HG02588 (cell line): ENCODE measurements at regions not wholly inside any gene's neighbourhood (a gene's known extent, or its start where the extent isn't known, plus 50 kb on each side); places are given as distances from the start of the nearest gene placed in this dataset.

Experiments used
- ATAC-seq: cut with Tn5 transposase; IDR thresholded peaks from one replicate; pipeline ENCODE4 v1.9.1; 2021; ENCODE audit warnings: mild to moderate bottlenecking, moderate library complexity; ENCODE audit not compliant: unreplicated experiment

DNA sequence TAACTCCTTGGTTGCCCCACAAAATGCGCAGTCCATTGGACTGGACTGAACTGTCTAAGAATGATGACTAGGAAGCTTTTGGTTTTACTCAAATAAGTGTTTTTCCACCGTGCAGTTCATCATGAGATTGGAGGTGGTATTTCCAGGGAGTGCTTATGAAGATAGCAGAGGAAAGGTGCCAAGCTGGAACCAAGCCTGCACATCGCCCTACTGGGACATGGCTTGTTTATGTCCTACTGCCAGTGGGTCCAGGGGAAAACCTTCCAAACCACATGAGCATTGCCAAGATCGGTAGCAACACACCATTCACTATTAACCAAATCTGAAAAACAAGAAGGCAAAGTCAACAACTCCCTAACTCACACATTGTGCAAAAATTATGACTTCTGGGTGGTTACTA, 54.7 kb upstream of the DSCAM start:
- no peak for ATAC-seq

DNA sequence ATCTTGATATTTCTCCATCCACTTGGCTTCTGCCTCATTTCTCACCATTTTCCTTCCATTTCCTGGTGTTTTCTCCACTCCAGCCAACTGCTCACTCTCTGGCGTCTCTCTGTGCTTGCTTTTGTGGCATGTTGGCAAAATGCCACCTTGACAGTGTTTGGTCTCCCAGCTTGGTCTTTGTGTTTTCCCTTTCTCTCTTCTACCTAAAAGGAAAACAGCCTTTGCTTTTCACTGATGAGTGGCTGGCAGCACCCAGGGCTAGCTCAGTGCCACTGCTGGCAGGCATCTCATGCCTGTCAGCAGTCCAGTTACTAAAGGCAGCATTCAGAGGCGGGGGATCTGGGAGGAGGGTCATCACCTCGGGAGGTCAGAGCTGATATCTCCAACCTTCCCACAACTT, 55.3 kb upstream of the DSCAM start:
- ATAC-seq = no peak

DNA sequence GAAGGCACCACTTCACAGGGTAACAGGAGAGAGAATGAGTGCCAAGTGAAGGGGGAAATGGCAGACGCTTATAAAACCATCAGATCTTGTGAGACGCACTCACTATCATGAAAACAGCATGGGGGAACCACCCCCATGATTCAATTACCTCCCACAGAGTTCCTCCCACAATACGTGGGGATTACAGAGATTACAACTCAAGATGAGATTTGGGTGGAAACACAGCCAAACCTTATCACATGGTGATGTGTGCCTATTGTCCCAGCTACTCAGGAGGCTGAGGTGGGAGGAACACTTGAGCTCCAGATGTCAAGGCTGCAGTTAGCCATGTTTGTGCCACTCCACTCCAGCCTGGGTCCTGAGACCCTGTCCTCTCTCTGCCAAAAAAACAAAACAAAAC, 56.0 kb upstream of the DSCAM start:
- no peak for ATAC-seq

DNA sequence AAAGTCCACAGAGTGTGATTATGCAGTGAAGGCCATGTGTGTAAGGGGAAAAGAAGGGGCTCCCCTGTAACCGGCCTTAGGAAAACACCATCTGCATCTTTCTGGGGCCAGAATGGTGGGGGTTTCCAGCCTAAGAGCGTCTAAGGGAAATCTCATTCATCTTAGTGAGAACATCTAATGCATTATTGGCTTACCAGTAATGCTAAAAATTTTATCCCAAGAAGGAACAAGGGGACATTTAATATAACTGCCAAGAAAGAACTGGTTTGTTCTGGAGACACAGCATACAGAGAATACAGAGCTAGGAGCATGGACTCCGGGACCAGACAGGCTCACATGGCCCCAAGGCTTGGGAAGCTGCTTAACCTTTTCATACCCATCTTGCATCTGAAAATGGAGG, 58.3 kb upstream of the DSCAM start:
- no peak for ATAC-seq

DNA sequence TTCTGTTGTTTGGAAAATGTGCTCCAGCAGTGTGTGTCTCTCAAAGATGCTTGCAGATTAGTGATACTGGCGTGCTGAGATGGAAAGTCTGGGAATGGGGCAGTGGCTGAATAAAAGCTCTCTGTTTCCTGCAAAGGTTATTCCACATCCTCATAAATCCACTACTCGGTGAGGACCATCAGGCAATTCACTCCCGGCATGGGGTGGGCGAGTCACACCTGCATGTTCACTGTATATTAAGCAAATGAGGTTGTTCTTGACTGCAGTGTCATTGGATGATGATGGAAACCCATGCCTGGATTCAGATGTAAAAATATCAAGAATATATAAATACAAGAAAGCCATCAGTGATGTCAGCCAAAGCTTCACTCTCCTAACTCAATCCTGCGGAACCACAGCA, 65.4 kb upstream of the DSCAM start:
- no peak for ATAC-seq

DNA sequence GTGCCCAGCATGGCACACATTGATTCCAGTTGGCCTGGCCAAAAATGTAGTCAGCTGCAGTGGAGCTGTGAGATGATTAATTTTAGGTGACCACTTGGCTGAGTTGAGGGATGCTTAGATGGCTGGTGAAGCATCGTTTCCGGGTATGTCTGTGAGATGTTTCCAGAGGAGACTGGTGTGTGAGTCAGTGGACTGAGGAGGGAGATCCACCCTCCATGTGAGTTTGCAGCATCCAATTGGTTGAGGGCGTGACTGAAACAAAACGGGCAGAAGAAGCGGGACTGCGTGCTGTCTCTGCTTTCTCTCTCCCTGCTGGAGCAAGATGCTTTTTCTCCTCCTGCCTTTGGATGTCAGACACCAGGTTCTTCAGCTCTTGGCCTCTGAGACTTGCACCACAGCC, 68.2 kb upstream of the DSCAM start:
- no peak for ATAC-seq

DNA sequence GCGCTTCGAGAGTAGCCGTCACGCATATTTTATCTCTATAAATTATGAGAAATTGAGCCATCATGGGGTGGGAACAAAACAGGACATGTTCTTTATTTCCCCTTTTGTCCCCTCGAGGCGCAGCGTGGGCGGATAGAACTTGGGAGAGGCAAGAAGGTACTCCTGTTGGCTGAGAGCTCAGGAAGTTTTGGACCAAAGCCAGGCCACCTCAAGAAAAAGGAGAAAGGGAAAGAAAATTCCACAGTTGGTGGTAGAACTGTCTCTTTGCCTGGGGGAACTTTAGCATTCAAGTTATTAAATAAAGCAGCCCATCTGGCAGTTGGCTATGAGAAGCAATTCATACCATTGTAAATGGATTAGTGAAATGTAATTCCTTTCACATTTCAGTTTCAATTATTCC, 76.4 kb upstream of the DSCAM start:
- no peak for ATAC-seq

DNA sequence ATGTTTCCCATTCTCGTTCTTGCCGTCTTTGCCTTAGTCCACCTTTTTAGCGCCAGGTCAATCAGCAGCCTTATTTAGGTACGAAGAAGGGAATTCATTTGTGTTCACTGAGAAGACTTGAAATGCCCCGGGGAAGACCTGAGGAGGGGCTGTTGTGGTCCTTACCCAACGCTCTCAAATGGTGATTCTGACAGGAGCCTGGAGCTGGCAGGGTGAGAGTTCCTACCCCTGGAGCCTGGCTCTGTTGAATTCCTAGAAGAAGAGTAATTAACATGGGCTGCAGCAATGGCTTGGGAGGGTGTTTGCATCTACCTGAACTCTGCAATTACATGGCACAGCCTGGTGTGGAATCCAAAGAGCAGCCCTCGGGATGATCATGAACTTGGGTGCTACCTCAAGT, 76.9 kb upstream of the DSCAM start:
- ATAC-seq = no peak

DNA sequence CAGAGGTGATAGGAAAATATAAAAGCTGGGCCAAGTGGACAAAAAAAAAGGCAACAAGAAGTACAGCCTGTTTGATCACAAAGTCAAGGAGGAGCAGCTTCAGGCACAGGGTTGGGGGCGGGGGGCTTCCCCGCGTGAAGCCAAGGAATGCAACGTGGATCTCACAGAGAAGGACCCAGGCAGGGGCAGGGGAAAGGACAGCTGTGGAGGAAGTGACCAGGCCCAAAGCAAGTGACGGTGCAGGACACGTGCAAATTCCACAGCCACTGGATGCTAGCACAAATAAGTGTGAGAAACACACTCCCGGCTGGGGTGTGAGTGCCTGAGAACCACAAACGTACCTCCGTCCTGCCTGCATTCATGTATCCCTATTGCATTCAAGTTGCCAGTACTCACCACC, 77.7 kb upstream of the DSCAM start:
- no peak for ATAC-seq

DNA sequence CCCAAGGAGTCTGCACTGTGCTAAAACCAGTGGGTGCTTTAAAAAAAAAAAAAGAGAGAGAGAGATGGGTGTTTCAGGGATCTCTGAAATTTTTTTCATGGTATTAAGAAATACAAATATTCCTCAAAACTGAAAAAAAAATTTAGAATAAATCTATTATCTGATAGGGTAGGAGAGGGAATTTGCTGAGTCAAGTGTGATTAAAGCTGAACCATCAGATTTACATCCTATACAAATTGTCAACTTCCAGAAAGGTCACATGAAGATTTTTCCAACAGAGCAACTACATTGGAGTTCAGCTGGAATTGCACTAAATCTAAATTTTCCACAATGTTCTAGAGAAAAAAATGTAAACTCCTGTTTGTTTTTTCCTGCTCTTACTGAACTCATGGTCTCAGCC, 79.3 kb upstream of the DSCAM start:
- no peak for ATAC-seq

DNA sequence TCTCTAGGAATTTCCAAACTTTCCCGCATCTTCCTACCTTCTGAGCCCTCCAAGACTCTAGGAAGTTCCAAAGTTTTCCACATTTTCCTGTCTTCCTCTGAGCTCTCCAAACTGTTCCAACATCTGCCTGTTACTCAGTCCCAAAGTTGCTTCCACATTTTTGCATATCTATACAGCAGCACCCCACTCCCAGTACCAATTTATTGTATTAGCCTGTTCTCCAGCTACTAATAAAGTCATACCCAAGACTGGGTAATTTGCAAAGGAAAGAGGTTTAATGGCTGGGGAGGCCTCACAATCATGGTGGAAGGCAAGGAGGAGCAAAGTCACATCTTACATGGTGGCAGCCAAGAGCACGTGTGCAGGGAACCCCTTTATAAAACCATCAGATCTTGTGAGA, 82.9 kb upstream of the DSCAM start:
- no peak for ATAC-seq

DNA sequence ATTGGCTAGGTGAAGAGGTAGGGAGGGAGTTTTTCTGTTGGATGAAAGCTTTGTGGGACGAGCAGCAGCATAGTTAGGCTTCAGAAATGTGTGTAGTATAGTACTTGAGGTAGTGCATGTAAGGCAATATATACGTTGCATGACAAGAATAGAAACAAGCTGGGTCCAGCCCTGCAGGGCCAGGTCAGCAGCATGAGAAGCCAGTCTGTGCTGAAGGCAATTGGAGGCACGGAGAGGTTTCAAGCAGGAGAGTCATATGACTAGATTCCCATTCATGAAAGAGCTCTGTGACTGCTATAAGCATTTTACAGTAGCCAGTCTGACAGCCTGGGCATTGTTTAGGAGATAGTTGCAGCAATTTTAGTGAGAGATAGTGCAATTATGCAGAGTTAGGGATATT, 84.2 kb upstream of the DSCAM start:
- ATAC-seq = no peak

DNA sequence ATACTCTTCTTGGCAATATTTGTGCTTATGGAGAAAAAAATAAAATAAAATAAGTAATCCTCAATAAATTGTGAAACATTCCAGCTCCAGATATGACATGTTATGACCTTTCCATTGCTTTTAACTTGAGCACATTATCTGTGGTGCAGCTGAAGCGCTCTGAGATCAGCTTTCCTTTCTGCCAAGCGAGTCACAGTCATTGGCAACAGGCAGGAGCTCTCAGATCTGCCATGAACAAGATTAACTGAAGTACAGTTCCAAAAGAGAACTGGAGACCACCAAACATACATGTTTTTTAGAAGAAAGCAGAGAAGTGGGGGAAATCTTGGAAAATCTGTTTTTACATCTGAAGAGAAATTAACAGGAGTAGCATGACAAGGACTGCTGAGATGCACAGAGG, 89.2 kb upstream of the DSCAM start:
- ATAC-seq = no peak

DNA sequence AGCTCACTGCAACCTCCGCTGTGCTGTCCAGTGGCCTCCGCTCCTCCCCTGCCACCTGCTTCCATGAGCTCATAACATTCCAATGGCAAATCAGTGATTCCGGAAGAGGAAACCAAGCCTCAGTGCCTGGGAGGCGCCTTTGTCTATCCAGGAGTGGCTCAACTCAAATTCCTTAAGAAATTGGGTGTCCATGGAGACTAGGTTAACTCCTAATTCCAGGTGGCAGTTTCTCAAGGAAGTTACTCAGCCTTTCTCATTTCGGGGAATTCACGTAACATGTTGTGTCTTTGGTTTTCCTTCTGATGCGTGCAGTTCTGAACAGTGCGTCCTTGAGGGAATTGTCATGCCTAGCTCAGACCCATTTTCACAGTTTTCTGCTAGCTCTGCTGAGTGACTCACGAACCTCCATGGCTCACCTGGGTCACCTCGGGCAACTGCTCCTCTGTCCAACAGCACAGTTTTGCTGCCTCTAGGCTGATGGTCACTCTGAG, 89.9 kb upstream of the DSCAM start:
- ATAC-seq = no peak

DNA sequence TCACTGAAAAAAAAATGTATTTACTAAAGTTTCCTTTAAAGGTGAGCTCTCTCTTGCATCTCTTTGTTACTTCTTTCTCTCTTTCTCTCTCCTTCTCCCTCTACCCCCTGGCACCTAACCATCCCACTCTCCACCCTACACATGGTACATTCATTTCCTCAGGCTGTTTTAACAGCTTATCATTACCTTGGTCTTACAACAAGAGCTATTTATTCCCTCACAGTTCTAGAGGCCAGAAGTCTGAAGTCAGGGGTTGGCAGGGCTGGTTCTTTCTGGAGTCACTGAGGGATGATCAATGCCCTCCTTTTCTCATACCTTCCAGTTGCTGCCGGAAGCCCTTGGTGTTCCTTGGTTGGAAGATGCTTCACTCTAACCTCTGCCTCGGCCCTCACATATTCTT, 91.1 kb upstream of the DSCAM start:
- ATAC-seq = no peak

DNA sequence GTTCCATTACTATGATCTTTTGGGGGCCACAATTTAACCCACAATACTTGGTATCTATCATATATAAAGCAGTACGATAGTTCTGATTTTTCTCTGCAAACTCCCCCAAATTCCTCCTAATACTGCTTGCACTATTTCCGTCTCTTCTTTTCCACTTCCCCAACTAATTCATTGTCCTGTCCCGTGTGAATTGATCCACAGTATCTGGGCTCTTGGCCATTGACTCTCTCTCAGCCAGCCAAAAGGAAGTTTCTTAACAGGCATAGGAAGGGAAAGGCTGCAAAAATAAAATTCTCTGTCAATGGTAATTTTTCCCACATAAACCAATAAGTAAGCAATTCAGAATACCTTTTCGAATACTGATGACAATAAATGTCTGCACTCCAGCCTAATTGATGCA, 91.7 kb upstream of the DSCAM start:
- no peak for ATAC-seq

DNA sequence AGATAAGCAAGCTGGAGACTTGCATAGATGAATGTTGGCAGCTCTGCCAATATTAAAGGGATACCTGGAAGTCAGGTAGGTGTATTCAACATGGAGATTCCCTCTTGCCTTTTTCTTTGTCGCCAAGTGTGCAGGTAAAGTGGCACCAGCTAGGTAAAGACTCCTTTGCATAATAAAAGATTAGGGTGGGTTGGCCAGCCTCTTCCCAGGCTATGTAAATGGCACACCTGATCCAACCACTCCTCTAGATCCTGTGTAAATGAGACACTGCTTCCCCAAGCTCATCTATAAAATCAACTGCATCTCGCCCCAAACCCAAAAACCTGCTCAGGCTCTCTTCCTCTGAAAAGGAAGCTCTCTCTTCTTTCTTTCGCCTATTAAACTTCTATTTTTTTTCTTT, 100.8 kb upstream of the DSCAM start:
- ATAC-seq = no peak

DNA sequence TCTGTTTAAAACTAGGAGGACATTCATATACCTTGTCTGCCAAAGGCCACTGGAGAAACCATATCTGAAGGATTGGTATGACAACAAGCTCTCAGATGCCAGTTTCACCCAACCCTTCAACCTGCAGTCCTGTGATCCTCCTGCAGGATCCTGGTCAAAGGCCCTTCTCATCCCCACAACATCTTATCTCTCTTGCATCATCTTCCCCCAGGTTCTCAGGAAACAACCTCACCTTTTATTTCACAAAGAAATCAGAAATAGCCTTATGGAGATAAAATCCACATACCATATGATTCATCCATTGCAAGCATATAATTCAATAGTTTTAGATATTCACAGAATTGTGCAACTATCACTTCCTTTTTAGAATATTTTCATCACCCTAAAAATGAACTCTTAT, 104.0 kb upstream of the DSCAM start:
- no peak for ATAC-seq

DNA sequence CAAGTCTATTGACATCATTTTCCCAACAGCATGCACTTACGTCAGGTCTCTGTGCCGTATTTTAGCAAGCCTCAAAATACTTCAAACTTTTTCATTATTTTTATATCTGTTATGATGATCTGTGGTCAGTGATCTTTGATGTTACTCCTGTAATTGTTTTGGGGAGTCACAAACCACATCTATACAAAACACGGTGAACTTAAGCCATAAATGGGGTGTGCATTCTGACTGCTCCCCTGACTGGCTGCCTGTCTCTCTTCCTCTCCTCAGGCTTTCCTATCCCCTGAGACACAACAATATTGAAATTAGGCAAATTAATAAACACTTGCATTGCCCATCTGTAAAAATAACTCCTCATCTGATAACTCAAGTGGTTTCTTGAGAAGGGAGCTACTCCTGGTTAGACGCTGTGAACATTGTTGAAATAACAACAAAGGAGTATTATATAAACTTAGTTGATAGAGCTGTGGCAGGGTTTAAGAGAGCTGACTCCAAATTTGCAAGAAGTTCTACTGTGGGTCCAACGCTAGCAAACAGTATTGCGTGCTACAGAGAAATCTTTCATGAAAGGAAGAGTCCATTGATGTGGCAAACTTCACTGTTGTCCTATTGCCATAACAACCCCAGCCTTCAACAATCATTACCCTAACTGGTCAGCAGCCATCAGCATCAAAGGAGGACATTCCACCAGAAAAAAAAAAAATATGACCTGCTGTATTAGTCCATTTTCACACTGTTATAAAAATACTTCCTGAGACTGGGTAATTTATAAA, 105.8 kb upstream of the DSCAM start:
- no peak for ATAC-seq

DNA sequence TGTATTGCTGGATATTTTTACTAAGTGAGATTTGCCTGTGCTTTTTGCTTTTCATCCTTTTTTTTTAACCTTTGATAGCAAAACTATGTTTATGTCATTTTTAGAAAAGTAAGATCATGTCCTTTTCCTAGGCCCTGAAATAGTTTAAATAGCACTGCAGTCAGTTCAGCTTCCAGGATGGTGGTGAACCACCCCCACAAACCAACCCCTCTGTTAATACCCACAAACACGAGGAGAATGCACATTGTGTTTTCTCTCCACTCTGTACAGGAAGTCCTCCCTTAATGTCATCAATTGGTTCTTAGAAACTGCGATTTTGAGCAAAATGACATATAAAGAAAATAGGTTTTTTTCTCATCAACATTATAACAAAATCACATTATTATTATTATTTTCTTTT, 117.7 kb upstream of the DSCAM start:
- no peak for ATAC-seq

DNA sequence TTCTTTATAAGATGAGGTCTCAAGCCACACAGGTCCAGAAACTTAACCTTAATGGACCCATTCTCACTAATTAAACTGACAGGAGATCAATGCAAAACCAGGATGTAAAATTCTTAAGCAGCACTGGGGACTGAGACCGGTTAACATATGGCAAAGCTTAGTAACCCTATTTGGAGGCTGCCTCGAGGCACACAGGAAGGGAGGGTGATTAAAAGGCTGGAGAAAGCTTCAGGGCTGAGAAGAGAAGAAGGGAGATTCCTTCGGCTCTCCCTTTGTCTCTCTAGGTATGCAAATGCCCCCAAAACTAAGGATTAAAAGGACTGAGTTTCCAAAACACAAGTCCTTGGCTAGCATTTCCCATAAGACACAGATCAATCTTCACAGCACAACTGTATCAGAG, 120.8 kb upstream of the DSCAM start:
- ATAC-seq = no peak

DNA sequence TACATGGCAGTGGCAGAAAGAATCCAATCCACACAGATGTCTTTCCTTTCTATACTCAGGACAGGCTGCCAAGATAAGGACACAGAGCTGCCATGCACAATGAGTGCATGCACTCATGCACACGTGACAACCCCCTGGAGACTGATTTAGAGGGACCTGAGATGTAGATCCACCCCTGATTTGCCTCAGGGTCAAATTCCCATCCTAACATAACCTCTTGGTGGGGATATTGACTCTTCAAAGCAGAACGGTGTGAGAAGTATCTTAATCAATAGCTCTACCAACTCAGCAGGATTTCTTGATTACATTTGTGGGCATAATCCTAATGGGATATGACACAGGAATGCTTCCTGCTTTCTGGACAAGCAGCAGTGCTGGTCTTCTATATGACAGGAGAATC, 125.2 kb upstream of the DSCAM start:
- ATAC-seq = no peak
